Ecto neural progenitor cell (in vitro differentiated cells): ENCODE measurements at regions not wholly inside any gene's neighbourhood (a gene's known extent, or its start where the extent isn't known, plus 50 kb on each side); places are given as distances from the start of the nearest gene placed in this dataset.

Experiments
- DNase-seq: peaks from one replicate; pipeline ENCODE4 v3.0.0-alpha.2; 2018; ENCODE audit warnings: low spot score

GRCh38 chr5:171603591-171603990, 182.0 kb upstream of the SMIM23 start:
- DNase-seq = peak; percentile 9

- DNase-seq = no peak
These were observed 181.4 kb upstream of the SMIM23 start for GRCh38 chr5:171604195-171604594.

- DNase-seq = peak; percentile 6
These were observed 179.1 kb upstream of the SMIM23 start for GRCh38 chr5:171606414-171607024.

GRCh38 chr5:171607863-171608262, 177.8 kb upstream of the SMIM23 start:
- DNase-seq = no peak

GRCh38 chr5:171609806-171610452, 175.7 kb upstream of the SMIM23 start:
- DNase-seq = peak; percentile 5

- DNase-seq = peak; percentile 16
These were observed 174.9 kb upstream of the SMIM23 start for GRCh38 chr5:171610686-171611085.

GRCh38 chr5:171612749-171613148, 172.9 kb upstream of the SMIM23 start:
- DNase-seq = no peak

GRCh38 chr5:171614511-171614910, 171.1 kb upstream of the SMIM23 start:
- DNase-seq = no peak

GRCh38 chr5:171614971-171615653, 170.5 kb upstream of the SMIM23 start:
- DNase-seq = peak; percentile 76

- DNase-seq = peak; percentile 58
These were observed 169.6 kb upstream of the SMIM23 start for GRCh38 chr5:171615705-171616640.

GRCh38 chr5:171617266-171617665, 168.4 kb upstream of the SMIM23 start:
- DNase-seq = no peak

GRCh38 chr5:171617817-171618591, 167.6 kb upstream of the SMIM23 start:
- DNase-seq = no peak

- DNase-seq = no peak
These were observed 166.4 kb upstream of the SMIM23 start for GRCh38 chr5:171619196-171619595.

- DNase-seq = no peak
These were observed 165.9 kb upstream of the SMIM23 start for GRCh38 chr5:171619744-171620143.

GRCh38 chr5:171622010-171622409, 163.6 kb upstream of the SMIM23 start:
- no peak for DNase-seq

GRCh38 chr5:171623107-171623506, 162.5 kb upstream of the SMIM23 start:
- DNase-seq = no peak

- DNase-seq = peak; percentile 69
These were observed 162.0 kb upstream of the SMIM23 start for GRCh38 chr5:171623551-171624097.

- no peak for DNase-seq
These were observed 161.2 kb upstream of the SMIM23 start for GRCh38 chr5:171624396-171624795.

GRCh38 chr5:171625646-171626045, 160.0 kb upstream of the SMIM23 start:
- DNase-seq = no peak

GRCh38 chr5:171627936-171628632, 157.5 kb upstream of the SMIM23 start:
- peak; percentile 34 for DNase-seq

GRCh38 chr5:171628633-171628974, 157.0 kb upstream of the SMIM23 start:
- DNase-seq = peak; percentile 34
